Smooth muscle cell of the brain vasculature (primary cell): ENCODE measurements at regions not wholly inside any gene's neighbourhood (a gene's known extent, or its start where the extent isn't known, plus 50 kb on each side); places are given as distances from the start of the nearest gene placed in this dataset.

Experiments used
- DNase-seq: peaks from one replicate; pipeline ENCODE4 v3.0.0-alpha.2; 2012; ENCODE audit warnings: low read depth, low spot score

DNA sequence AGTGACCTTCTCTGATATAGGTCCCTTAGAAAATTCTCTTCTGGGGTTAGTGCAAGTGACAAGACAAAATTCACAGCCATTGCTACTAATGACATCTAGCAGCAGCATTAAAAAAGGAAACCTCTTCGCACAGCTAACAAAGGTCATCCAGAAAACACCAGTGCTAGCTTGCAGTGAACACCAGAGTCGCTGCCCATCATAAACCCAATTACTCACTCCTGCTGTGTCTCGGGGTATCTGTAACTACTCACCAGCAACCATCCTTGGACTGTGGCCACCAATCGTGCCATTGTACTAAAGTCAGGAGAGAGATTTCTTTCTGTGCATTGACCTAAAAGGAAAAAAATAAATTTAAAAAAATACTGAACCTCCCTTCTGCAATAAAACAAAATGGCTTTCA is 1494.7 kb upstream of the CDH8 start:
- no peak for DNase-seq

- no peak for DNase-seq
Measured at GRCh38 chr16:63530208-63530607, 1494.0 kb upstream of the CDH8 start.

DNA sequence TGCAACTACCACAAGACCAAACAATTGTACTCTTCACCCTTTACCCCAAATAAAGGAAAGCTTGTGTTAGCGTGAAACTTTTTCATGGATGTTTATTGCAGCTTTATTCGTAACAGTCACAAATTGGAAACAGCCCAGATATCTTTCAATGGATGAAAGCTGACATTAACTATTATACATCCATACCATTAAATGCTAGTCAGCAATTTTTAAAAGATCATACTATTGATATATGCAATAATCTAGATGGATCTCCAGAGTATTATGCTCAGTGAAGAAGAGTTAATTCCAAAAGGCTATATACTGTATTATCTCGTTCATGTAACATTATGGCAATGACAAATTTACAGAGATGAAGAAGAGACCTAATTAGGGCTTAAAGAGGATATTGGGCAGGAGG is 1491.2 kb upstream of the CDH8 start:
- DNase-seq, result no peak

DNA sequence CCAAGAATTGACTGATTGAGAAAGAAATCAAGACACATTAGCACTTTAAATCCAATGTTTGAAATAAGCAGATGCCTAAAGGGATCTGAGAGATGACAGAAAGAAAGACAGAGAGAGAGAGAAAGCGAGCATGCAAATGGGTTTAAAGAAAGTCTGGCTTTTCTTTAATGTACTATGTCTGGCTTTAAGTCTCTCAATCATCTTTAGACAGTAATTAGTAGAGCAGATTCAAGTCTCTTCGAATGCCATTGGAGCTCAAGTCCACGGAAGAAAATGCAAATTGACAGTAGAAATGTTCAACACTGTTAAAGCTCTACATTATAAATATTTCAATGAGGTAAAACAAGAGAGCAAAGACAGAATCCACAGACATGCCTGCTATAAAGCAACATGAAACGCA is 1480.2 kb upstream of the CDH8 start:
- no peak for DNase-seq

- no peak for DNase-seq
Measured at GRCh38 chr16:63512910-63513309, 1476.7 kb upstream of the CDH8 start.

DNA sequence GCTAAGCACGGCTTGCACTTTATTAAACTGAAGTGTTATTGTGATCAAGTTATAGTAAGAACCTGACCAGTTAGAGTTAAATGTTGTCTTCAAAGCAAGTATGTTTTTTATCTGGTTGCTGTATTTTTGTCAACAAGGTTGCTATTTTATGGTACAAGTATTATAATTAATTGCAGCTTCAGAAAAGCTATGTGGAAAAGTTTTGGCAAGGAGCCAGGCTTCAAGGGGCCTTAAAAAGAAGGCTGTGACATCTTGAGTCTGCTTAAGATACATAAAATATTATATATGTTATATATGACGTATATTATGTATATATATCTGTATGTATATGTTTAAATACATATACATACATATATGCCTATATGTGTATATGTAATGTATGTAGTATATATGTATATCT is 1461.2 kb upstream of the CDH8 start:
- no peak for DNase-seq

GRCh38 chr16:63496282-63496681 is 1460.0 kb upstream of the CDH8 start:
- no peak for DNase-seq

DNA sequence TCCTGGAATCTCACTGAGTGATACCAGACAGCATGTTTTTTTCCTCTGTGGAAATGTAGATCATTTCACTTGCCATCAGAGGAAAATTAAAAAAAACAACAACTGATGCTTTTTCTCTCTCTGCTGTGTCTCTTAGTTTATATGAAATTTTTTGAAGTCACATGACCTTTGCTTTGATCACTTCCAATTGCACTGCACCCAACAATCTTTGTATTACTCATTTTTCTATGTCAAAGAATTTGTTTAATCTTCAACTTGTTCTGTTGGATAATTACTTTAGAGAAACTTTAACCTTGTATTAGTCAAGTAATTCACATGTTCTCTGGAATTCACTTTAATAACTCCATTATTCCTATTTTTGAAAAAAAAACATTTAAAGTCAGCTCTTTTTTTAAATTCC is 1452.7 kb upstream of the CDH8 start:
- no peak for DNase-seq

- no peak for DNase-seq
Measured at GRCh38 chr16:63481060-63481459, 1444.8 kb upstream of the CDH8 start.

DNA sequence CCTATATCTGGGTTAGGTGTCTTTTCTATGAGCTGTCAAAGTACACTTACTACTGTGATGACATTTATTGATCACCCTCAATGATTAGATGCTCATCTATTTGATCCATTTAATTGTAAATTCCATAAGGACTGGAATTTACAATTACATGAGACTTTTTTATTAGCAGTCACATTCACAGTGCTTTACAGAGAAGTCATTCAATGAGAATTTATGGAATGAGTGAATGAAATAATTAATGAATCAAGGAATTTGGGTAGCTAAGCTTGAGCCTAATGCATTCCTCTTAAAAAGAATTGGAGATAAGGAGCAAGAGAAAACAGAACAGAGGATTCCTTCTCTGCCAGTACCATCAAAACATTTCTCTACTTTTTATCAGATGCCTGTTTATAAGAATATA is 1437.5 kb upstream of the CDH8 start:
- DNase-seq, result no peak

GRCh38 chr16:63467513-63467912 is 1431.3 kb upstream of the CDH8 start:
- DNase-seq, result no peak

DNA sequence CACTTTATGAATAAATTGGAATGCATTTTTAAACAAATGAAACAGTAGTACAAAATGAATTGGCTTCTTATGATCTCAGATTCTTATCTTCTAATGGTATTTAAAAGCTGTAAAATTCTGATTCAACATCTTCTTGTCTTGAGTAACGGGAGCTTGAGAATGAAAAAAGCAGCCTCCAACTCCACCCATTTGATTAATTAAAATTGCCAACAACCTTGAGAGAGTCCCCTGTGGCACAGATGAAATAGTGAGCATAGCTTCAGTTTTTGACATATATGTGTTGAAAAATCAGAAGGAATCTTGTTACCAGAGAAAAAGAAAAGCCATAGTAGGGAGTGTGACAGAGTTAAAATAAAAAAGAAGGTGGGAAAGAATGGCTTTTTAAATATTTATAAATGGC is 1426.1 kb upstream of the CDH8 start:
- no peak for DNase-seq

- peak; percentile 21 for DNase-seq
Measured at GRCh38 chr16:63461248-63461841, 1425.1 kb upstream of the CDH8 start.

- no peak for DNase-seq
Measured at GRCh38 chr16:63458846-63459245, 1422.6 kb upstream of the CDH8 start.

DNA sequence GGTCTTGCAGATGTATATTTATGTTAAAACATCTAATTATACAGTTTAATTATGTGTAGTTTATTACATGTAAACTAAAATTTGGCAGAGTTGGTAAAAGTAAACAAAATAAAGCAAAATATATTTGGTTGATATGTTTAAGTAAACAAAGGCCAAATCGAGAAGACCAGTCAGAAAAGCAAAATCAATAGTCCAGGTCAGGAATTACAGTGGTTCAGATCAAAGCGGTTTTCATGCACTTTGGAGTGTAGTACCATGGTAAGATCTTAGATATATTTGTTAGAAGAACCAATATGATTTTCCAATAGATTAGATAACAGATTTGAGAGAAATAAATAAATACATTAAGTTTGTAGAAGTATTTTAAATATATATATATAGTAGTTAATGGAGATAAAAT is 1421.6 kb upstream of the CDH8 start:
- no peak for DNase-seq

GRCh38 chr16:63453261-63453660 is 1417.0 kb upstream of the CDH8 start:
- DNase-seq, result no peak

DNA sequence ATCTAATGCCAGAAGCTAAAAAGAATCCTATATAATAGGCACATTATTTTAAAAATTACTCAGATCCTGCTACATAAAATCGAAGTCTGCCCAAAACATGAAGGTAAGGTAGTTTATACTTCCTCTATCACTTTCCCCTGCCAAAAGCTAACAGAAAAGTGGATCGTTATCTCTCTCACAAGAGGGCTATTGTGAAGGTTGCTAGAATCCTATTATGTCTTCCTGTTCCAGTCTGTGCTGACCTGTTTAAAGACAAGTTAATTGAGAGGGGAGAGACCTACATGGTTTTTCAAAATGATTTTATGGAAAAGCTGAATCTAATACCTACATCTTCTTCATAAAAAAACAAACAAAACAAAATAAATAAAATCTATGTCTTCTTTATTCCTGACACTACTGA is 1410.9 kb upstream of the CDH8 start:
- DNase-seq, result no peak

DNA sequence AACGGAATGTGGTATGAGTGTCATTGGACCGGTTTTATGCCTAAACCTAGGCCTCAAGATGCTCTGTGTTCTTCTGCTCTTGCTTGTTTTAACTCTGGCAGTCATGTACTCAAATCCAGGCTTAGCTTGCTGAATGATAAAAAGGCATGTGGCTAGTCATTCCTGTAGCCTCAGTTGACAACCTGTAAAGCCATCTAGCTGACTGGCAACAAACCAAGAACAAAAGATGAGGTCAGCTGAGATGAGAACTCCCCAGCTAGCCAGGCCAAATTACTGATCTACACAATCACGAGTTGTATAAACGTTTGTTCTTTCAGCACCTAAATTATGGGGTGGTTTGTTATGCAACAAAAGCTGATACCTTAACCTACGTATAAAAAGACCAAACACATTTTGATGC is 1406.0 kb upstream of the CDH8 start:
- DNase-seq, result no peak

DNA sequence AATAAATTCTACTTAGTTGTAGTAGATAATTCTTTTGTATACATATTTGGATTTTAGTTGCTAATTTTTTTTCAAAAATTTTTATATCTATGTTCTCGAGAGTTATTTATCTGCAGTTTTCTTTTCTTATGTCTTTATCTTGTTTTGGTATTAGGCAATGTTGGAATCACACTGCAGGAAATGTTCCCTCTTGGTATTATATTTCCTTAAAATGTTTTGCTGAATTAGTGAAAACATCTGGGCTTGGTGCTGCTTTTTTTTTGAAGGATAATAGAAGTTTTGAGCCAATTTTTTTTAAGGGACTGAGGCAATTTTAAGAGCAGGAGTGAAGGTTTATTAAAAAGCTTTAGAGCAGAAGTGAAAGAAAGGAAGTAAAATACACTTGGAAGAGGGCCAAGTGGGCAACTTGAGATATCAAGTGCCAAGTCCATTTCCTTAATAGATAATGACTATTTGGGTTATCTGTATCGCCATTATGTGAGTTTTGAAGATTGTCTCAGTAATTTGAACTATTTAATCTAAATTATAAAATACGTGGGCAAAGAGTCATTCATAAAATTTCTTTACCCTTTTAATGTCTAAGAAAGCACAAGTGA is 1390.1 kb upstream of the CDH8 start:
- DNase-seq, result no peak

GRCh38 chr16:63422715-63423114 is 1386.5 kb upstream of the CDH8 start:
- DNase-seq, result no peak

DNA sequence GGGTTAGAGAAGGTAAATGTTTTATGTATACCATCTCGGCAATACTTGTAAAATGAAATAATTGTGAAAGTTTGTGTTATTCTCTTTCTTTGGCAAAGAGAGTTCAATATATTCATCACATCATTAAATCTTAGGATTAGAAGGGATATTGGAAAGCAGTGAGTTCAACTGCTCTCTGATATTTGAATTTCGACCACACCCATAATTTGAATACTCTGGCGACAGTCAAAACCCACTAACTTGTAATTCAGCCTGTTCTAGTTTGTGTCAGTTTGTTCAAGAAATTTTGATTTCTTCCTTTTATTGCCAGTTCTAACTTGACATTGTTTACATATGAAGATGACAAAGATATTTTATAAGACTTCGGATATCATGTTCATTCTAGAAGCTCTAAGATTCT is 1380.5 kb upstream of the CDH8 start:
- no peak for DNase-seq

DNA sequence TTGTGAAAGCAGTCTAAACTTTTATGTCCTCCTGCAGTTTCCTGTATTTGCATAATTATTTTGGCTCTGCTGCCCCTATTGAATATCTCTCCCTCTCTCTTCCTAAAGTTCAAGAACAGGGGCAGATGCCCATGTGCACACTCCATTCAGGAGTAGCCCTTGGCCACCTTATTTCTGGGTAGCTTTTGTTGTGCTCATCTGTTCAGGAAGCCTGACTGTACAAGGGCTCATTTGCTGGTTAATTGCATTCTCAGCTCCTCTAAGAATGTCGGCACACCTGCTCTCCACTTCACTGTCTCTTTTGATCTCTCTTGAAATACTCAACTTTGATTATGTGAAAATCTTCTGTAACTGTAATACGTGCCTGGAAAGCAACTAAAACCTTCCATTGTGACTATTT is 1378.8 kb upstream of the CDH8 start:
- no peak for DNase-seq

DNA sequence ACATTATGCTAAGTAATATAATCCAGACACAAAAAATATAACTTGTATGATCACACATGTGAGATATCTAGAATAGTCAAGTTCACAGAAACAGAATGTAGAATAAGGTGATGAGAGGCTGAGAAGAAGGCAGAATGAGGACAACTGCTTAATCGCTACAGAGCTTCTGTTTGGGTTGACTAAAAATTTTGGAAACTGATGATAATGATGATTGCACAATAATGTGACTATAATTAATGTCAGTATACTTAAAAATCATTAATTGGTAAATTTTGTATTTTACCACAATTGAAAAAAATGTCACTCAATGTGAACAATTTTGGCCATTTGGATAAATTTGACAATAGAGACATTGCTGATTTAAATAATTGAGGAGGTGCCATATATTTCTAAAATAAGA is 1374.4 kb upstream of the CDH8 start:
- DNase-seq, result no peak

GRCh38 chr16:63403792-63404191 is 1367.6 kb upstream of the CDH8 start:
- no peak for DNase-seq
